ENCODE measurements at regions not wholly inside any gene's neighbourhood (a gene's known extent, or its start where the extent isn't known, plus 50 kb on each side); places are given as distances from the start of the nearest gene placed in this dataset.
"Not testable (repeated sequence)": the region's sequence is repeated elsewhere in the genome, so short reads cannot be mapped to it uniquely, and the experiment has no call there.

DNA sequence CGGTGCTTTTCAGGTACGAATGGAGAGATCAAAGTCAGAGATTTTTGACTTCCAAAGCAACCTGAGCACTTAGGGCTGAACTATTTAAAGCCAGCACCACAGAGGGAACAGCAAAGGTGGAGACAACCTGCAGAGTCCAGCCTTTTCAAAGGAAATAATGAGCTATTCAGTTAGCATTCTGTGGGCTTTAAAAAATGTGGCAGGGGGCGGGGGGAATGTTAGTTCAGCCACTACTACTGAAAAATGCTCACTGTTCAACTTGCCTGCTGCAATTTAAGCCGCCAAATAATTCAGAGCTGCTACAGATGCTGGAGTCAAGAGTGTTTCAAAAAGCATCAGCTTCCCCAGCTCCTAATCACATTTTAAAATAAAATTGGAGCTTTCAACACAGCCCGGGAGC is 473.3 kb upstream of the PLXNA2 start:
- no peak for DNase-seq (ENCODE audit: low read depth in 2 of 2)

DNA sequence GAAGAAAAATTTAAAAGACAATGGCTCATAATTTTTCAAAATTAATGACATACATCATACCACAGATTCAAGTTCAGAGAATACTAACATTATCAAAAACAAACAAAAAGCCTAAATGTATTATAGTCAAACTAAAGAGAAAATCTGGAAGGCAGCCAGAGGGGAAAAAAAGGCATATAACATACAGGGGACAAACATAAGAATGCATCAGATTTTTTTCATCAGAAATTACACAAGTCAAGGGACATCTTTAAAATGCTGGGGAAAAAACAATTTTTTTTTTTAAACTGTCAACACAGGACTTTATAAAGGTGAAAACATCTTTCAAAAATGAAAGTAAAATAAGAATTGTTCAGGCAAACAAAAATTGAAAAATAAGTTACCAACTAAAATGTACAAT is 478.4 kb upstream of the PLXNA2 start:
- DNase-seq (ENCODE audit: low read depth in 2 of 2) = no peak

- DNase-seq (ENCODE audit: low read depth in 2 of 2) = no peak
Observed at GRCh38 chr1:208724079-208724478, 479.9 kb upstream of the PLXNA2 start.

DNA sequence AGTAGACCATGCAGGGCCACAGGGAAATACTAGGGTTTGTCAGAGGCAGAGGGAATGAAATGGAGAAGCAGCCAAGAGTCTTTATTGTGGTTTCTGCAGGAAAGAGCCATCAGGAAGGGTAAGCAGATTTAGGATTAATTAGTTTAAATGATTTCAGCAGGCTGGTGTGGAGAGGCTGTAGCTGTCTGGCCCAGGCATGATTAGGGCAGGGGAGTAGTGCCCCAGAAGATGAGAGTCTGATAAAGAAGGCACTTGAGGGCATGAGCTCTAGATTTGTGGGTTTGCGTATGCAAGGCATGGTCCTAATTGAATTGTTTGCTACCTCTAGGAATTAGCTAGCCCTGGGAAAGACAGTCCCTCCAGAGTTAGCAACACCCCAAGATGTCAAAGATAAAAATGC is 484.6 kb upstream of the PLXNA2 start:
- DNase-seq (ENCODE audit: low read depth in 2 of 2) = no peak

DNA sequence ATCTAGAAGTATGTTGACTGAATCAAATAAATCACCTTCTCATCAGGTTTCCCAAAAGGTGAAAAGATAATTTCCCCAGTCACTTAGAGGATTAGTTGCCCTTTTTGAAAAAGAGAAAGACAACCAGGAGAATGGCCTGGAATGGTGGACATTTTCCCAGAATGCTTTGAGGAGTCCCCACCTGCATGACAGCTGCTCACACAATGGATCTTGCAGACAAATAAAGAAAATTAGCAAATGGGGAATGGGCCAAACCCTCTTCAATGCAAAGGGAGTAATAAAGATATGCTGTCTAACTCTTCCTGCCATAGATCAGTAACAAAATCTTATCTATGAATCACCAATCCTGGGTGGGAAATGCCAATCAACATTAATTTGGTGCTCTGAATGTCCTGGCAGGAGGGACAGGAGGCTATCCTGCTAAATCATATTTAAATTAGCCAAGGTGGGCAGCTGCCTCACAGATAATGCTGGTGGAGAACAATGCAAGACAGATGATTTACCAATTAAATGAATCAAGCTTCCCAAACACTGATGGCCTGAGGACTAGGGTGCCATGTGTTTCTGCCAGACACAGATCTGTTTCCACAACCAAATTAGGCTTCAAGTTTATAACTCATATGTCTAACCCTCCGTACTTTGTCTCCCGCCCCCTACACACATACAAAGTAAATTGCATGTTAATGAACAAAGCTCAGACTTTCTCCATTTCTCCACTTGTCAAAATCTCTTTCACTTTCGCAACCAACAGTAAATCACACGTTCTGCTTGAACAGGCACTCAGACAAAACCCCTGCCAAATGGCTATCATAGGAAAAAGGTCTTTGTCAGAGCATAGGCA is 488.0 kb upstream of the PLXNA2 start:
- no peak for DNase-seq (ENCODE audit: low read depth in 2 of 2)

- DNase-seq (ENCODE audit: low read depth in 2 of 2) = no peak
Observed at GRCh38 chr1:208737161-208737560, 493.0 kb upstream of the PLXNA2 start.

- no peak for DNase-seq (ENCODE audit: low read depth in 2 of 2)
Observed at GRCh38 chr1:208737922-208738321, 493.7 kb upstream of the PLXNA2 start.

GRCh38 chr1:208739636-208740035 is 495.5 kb upstream of the PLXNA2 start:
- not testable (repeated sequence) for DNase-seq (ENCODE audit: low read depth in 2 of 2)

DNA sequence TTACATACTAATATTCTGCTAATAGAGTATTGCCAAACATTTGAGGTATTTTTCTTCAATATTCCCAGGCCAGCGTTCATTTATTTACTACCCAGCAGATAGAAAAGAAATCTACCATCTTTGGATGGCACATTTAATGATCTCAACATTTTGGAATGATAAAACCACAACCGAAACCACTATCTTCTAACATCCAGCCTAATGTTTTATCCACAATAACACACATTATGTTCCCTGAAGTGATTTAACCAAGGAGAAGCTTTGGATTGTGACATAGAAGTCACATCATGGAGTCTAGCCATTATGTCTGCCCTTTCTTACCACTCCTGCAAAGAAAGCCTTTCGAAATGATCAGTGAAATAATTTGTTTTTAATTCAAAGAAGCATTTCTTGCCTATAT is 497.1 kb upstream of the PLXNA2 start:
- DNase-seq (ENCODE audit: low read depth in 2 of 2) = no peak

GRCh38 chr1:208743361-208743760 is 499.2 kb upstream of the PLXNA2 start:
- no peak for DNase-seq (ENCODE audit: low read depth in 2 of 2)

GRCh38 chr1:208747979-208748378 is 503.8 kb upstream of the PLXNA2 start:
- no peak for DNase-seq (ENCODE audit: low read depth in 2 of 2)

DNA sequence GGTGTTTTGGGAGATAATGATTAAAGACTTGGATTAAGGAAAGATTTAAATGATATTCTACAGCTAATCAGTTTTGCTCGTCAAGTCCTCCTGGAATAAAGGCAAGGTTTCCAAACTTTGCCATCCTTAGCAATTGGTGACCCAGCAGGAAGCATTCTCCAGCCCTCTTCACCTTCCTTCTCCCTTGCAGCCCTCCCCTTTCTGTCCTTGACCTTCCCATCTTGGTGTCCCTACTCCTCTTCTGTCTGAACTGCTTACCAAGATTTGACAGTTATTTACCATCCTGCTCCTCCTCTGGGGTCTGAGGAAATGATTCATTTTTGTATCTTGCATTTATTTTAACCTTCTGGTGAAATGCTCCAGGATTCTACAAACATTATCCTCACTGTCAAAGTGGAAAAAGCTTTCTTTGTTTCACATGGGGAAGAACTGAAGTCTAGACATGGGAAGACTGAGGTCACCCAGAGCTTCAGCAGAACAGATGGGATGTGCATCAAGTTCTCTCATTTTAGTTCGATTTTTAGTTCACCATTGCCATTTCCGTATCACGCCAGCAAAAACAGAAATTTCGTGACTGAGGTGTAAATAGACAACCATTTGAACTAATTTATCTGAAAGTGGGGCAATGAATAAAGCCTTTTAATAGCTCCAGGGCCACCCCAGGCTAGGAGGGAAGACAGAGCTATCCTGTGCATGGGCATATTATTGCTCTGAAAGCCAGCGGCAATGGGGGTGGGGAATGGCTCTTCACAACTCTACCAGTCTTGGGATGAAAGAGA is 504.4 kb upstream of the PLXNA2 start:
- no peak for DNase-seq (ENCODE audit: low read depth in 2 of 2)

GRCh38 chr1:208756339-208756981 is 512.3 kb upstream of the PLXNA2 start:
- DNase-seq (ENCODE audit: low read depth in 2 of 2) = no peak

GRCh38 chr1:208757846-208758245 is 513.7 kb upstream of the PLXNA2 start:
- DNase-seq (ENCODE audit: low read depth in 2 of 2) = no peak

DNA sequence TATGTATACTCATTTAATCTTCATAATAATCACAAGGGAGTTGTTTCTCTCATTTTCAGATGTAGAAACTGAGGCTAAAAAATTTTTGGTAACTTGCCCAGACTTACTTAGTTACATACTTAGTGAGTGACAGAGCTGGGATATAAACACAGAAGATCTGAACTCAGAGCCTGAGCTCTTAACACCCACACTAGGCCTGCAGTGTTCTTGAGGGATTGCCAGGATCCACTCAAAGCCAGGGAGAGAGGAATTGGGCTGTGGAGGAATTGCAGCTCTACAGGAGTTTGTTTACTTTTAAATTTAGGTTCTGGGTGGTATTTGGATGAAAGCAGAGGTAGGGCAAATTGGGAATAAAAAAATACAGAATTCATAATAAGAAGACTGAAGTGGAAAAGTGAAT is 515.1 kb upstream of the PLXNA2 start:
- DNase-seq (ENCODE audit: low read depth in 2 of 2) = no peak

DNA sequence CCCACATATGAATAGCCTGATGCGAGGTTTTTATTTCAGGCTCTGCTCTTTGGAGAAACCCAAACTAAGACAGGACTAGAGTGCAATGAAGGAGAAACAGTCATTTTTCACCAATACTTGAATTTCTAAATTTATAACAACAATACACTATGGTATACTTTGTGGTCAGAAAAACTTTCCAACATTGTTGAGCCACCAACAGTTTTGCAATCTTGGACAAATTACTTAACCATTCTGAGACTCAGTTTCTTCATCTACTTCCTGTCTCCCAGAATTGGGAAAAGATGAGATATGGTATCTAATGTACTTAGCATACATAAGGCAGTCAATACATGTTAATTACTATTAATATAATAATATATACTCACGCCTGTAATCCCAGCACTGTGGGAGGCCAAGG is 519.8 kb upstream of the PLXNA2 start:
- no peak for DNase-seq (ENCODE audit: low read depth in 2 of 2)

GRCh38 chr1:208766832-208767231 is 522.6 kb upstream of the PLXNA2 start:
- DNase-seq (ENCODE audit: low read depth in 2 of 2) = no peak

GRCh38 chr1:208767816-208768215 is 523.6 kb upstream of the PLXNA2 start:
- DNase-seq (ENCODE audit: low read depth in 2 of 2) = no peak

DNA sequence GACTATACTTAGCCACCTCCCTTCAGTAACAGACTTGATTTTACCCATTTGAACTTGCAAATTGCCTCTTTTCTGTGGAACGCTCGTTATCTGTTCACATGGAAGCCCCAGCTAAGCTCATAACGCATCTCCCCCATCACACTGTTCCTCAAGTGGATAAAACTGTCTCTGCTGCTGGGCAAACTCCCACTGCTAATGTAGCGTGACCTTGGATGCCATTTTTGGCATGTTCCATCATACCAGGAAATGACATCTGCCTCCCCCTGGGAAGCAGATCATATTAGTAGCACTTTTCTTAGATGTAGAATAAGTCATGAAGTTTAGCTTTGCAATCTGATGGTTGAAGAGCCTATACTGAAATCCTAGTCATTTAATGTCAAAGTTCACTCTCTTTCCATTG is 528.7 kb upstream of the PLXNA2 start:
- no peak for DNase-seq (ENCODE audit: low read depth in 2 of 2)

DNA sequence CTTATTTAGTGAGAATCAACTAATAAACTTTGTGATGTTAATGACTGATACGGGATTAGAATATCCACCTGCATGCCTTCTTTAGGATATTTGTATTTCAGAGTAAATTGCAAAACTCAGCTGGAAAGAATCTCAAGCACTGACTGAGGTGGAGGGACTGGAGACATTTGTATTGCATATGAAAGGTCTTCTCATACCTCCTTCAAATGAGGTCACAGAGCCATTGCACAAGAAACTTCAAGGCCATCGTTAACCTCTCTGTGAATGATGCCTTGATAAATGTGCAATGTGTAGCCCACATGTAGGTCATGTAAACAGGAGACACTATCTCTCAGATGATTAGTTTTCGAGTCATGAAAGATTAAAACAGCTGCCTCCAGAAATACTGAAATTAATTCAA is 531.7 kb upstream of the PLXNA2 start:
- no peak for DNase-seq (ENCODE audit: low read depth in 2 of 2)

- DNase-seq (ENCODE audit: low read depth in 2 of 2) = no peak
Observed at GRCh38 chr1:208778417-208778816, 534.2 kb upstream of the PLXNA2 start.

DNA sequence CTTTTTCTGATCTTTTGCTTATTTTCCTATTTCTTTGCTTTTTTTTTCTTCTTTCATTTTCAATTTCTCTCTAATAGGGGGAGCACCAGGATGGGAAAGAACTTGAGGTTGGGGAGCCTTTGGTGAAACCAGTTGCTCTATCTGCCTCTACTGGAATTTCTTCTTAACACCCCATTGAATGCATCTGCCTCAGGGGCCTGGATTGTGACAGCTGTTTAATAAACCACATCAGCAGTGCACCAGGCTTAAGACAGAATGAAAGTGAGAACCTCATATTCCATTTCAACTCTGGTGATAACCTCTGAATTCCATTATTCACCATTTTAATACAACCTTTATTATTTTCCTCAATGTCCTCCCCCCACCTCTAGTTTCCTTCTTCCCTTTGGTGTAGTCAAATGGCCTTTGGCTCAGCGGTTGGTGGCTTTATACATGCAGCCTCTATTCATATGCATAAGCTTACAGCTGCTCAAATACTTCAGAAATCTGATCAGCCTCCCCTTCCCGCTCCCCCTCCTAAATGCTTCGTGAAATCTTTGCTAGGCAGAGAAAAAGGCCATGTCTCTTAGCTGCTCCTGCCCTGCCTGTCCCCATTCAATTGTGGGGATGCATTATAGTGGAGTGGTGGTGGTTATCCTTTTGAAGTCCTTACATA is 537.3 kb upstream of the PLXNA2 start:
- no peak for DNase-seq (ENCODE audit: low read depth in 2 of 2)

Data from stimulated activated CD8-positive, alpha-beta memory T cell treated with anti-CD3 and anti-CD28 coated beads, Interleukin-2, amount 100 ng/mL, for 48 hours (primary cell).